NT2/D1 (cell line): ENCODE measurements at regions not wholly inside any gene's neighbourhood (a gene's known extent, or its start where the extent isn't known, plus 50 kb on each side); places are given as distances from the start of the nearest gene placed in this dataset.

Experiments used
- SUZ12 ChIP-seq: IDR thresholded peaks from 2 replicates; pipeline ENCODE4 v1.6.1; 2011; ENCODE audit not compliant: insufficient read length, insufficient read depth; ENCODE audit errors: extremely low read depth
- ZNF274 ChIP-seq: IDR thresholded peaks from 2 replicates; pipeline ENCODE4 v1.6.1; 2011; ENCODE audit warnings: mild to moderate bottlenecking, low read depth, low read length

GRCh38 chr18:7301094-7301493, 70.2 kb downstream of the LRRC30 start:
- TF ChIP-seq ZNF274 (no peak), SUZ12 (no peak)
